ENCODE measurements at regions not wholly inside any gene's neighbourhood (a gene's known extent, or its start where the extent isn't known, plus 50 kb on each side); places are given as distances from the start of the nearest gene placed in this dataset.

- H3K9me3 ChIP-seq (ENCODE audit: insufficient read depth, low read depth, low read length), result no peaks in the 10 kb centered on the region
- no peaks in the 10 kb centered on the region for H3K4me1 Mint-ChIP-seq (ENCODE audit: low read depth, unreplicated experiment)
- H3K27ac ChIP-seq (ENCODE audit: low read depth, low read length), result no peak overlapping the region
- no peaks in the 10 kb centered on the region for H3K36me3 Mint-ChIP-seq (ENCODE audit: low read depth, unreplicated experiment)
- no peaks in the 10 kb centered on the region for H3K9me3 Mint-ChIP-seq (ENCODE audit: unreplicated experiment)
- H3K27me3 ChIP-seq (ENCODE audit: insufficient read depth, low read length), result no peaks in the 10 kb centered on the region
- no peak overlapping the region for H3K27ac Mint-ChIP-seq (ENCODE audit: unreplicated experiment)
- no peaks in the 10 kb centered on the region for H3K27me3 Mint-ChIP-seq (ENCODE audit: low read depth, unreplicated experiment)
- H3K4me1 ChIP-seq (ENCODE audit: insufficient read depth, low read length), result no peaks in the 10 kb centered on the region
- H3K79me2 ChIP-seq (ENCODE audit: insufficient read depth, low read length), result no peaks in the 10 kb centered on the region
- H3K4me3 Mint-ChIP-seq (ENCODE audit: unreplicated experiment), result no peak overlapping the region
- H3K4me2 ChIP-seq (ENCODE audit: low read length), result no peak overlapping the region
- peak; percentile 36 for DNase-seq (ENCODE audit: low read depth)
- no peak overlapping the region for H3K4me3 ChIP-seq (ENCODE audit: insufficient read depth, low read depth, low read length)
- FAIRE-seq, result peak; percentile 88
- no peaks in the 10 kb centered on the region for H4K20me1 ChIP-seq (ENCODE audit: insufficient read depth, low read length)
- peak overlapping the region; percentile 35 for H2AFZ ChIP-seq (ENCODE audit: low read depth, low read length)
- H3K9ac ChIP-seq (ENCODE audit: low read length), result no peak overlapping the region
- peak; percentile 93 for TF ChIP-seq CTCF (IDR thresholded peaks at IDR 0.05; ENCODE audit: insufficient read depth, low read depth, low read length)
- no peak for TF ChIP-seq EZH2 (IDR thresholded peaks at IDR 0.05; ENCODE audit: insufficient read depth, low read length)
- no peaks in the 10 kb centered on the region for H3K36me3 ChIP-seq (ENCODE audit: insufficient read depth, low read length)
Observed at GRCh38 chr13:59391696-59392095, 772.0 kb downstream of the DIAPH3 start.

GRCh38 chr13:59392328-59392727, 771.4 kb downstream of the DIAPH3 start:
- Histone ChIP-seq H3K9me3 (ENCODE audit: insufficient read depth, low read depth, low read length) (no peaks in the 10 kb centered on the region), H4K20me1 (ENCODE audit: insufficient read depth, low read length) (no peaks in the 10 kb centered on the region), H3K4me1 (ENCODE audit: insufficient read depth, low read length) (no peaks in the 10 kb centered on the region), H3K4me2 (ENCODE audit: low read length) (no peak overlapping the region), H2AFZ (ENCODE audit: low read depth, low read length) (no peak overlapping the region), H3K4me3 (ENCODE audit: insufficient read depth, low read depth, low read length) (no peak overlapping the region), H3K27ac (ENCODE audit: low read depth, low read length) (no peak overlapping the region), H3K79me2 (ENCODE audit: insufficient read depth, low read length) (no peaks in the 10 kb centered on the region), H3K36me3 (ENCODE audit: insufficient read depth, low read length) (no peaks in the 10 kb centered on the region), H3K9ac (ENCODE audit: low read length) (no peak overlapping the region), H3K27me3 (ENCODE audit: insufficient read depth, low read length) (no peaks in the 10 kb centered on the region)
- DNase-seq (ENCODE audit: low read depth), result no peak
- no peak for TF ChIP-seq EZH2 (IDR thresholded peaks at IDR 0.05; ENCODE audit: insufficient read depth, low read length)
- Mint-ChIP-seq H3K4me3 (ENCODE audit: unreplicated experiment) (no peak overlapping the region), H3K9me3 (ENCODE audit: unreplicated experiment) (no peaks in the 10 kb centered on the region), H3K36me3 (ENCODE audit: low read depth, unreplicated experiment) (no peaks in the 10 kb centered on the region), H3K4me1 (ENCODE audit: low read depth, unreplicated experiment) (no peaks in the 10 kb centered on the region), H3K27ac (ENCODE audit: unreplicated experiment) (no peak overlapping the region), H3K27me3 (ENCODE audit: low read depth, unreplicated experiment) (no peaks in the 10 kb centered on the region)
- no peak for FAIRE-seq

GRCh38 chr13:59394496-59394895, 769.2 kb downstream of the DIAPH3 start:
- Histone ChIP-seq H3K9me3 (ENCODE audit: insufficient read depth, low read depth, low read length) (no peaks in the 10 kb centered on the region), H3K4me1 (ENCODE audit: insufficient read depth, low read length) (no peaks in the 10 kb centered on the region), H3K79me2 (ENCODE audit: insufficient read depth, low read length) (no peaks in the 10 kb centered on the region), H3K9ac (ENCODE audit: low read length) (no peak overlapping the region), H3K4me3 (ENCODE audit: insufficient read depth, low read depth, low read length) (no peak overlapping the region), H4K20me1 (ENCODE audit: insufficient read depth, low read length) (no peaks in the 10 kb centered on the region), H2AFZ (ENCODE audit: low read depth, low read length) (no peak overlapping the region), H3K4me2 (ENCODE audit: low read length) (no peak overlapping the region), H3K27ac (ENCODE audit: low read depth, low read length) (no peak overlapping the region), H3K27me3 (ENCODE audit: insufficient read depth, low read length) (no peaks in the 10 kb centered on the region), H3K36me3 (ENCODE audit: insufficient read depth, low read length) (no peaks in the 10 kb centered on the region)
- Mint-ChIP-seq H3K27me3 (ENCODE audit: low read depth, unreplicated experiment) (no peaks in the 10 kb centered on the region), H3K4me1 (ENCODE audit: low read depth, unreplicated experiment) (no peaks in the 10 kb centered on the region), H3K9me3 (ENCODE audit: unreplicated experiment) (no peaks in the 10 kb centered on the region), H3K4me3 (ENCODE audit: unreplicated experiment) (no peak overlapping the region), H3K36me3 (ENCODE audit: low read depth, unreplicated experiment) (no peaks in the 10 kb centered on the region), H3K27ac (ENCODE audit: unreplicated experiment) (no peak overlapping the region)
- TF ChIP-seq CTCF (IDR thresholded peaks at IDR 0.05; ENCODE audit: insufficient read depth, low read depth, low read length) (no peak), EZH2 (IDR thresholded peaks at IDR 0.05; ENCODE audit: insufficient read depth, low read length) (no peak)
- DNase-seq (ENCODE audit: low read depth), result no peak
- no peak for FAIRE-seq
